GM21619 (cell line): ENCODE measurements at regions not wholly inside any gene's neighbourhood (a gene's known extent, or its start where the extent isn't known, plus 50 kb on each side); places are given as distances from the start of the nearest gene placed in this dataset.
"Not testable (repeated sequence)": the region's sequence is repeated elsewhere in the genome, so short reads cannot be mapped to it uniquely, and the experiment has no call there.

Source experiments
- ATAC-seq: cut with Tn5 transposase; IDR thresholded peaks from one replicate; pipeline ENCODE4 v1.9.1; 2021; ENCODE audit not compliant: unreplicated experiment

DNA sequence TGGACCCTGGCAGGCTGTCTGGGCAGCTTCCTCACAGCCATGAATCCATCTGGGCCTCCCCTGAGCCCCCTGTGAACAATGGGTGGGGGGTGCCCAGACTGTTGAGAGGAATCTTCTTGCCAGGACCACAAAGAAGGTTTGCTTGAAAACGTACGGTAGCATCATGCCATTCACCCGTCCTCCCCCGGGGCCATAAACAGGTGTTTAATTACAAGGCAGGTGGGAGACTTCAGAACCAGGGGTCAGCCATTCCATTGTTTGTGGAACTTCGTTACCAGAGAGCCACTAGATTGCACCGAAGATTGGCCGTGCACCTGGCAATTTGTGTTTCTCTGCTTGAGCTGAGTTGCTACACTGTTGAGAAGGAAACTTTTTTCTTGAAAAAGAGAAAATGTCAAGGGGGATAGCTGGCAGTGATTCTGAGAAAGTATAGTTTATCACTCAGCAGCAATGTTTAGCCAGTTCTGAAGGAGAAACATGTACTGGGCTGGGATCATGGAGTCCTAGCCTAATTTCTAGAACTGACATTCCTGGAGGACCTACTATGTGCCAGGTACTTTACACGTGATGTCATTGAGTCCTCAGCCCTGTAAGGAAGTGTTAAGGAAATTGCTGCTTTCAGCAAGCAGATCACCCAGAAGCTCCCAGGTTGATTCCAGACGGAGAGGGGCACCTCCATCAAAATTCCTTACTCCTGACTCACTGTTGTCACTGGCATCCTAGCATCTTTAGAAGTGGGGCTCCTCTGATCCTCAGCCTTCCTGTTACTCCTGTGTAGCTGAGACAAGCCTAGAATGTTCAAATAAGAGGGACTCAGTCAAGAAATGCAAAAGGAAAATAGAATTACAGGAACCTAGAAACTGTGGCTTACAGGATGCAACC is 103.8 kb upstream of the UBE2E1 start:
- ATAC-seq: no peak

DNA sequence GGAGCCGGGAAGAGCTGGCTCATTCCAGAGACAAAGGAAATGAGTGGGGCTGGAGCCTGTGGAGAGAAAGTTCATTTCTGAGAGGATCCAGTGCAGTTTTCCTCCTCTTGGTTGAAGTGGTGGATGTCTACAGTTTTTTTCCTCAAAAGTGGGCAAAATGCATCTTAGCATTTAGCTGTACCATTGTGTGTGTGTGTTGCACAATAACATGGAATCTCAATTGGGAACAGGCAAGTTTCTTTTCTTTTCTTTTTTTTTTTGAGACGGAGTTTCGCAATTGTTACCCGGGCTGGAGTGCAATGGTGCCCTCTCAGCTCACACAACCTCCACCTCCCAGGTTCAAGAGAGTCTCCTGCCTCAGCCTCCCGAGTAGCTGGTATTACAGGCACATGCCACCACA is 101.5 kb upstream of the UBE2E1 start:
- ATAC-seq: no peak

DNA sequence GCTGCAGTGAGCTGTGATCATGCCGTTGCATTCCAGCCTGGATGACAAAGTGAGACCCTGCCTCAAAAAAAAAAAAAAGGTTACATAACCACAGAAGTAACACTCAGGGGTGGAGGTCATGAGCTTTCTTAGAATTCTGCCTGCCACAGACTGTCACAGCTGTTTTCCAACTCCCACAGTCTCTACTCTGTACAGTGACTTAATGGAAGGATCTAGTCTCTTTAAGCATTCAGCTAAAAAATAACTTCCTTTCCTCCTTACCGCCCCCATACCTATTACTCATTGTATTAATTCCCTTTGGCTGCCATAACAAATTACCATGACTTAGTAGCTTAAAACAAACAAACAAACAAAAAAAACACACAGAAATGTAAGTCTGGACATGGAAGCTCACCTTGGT is 99.6 kb upstream of the UBE2E1 start:
- ATAC-seq: no peak

DNA sequence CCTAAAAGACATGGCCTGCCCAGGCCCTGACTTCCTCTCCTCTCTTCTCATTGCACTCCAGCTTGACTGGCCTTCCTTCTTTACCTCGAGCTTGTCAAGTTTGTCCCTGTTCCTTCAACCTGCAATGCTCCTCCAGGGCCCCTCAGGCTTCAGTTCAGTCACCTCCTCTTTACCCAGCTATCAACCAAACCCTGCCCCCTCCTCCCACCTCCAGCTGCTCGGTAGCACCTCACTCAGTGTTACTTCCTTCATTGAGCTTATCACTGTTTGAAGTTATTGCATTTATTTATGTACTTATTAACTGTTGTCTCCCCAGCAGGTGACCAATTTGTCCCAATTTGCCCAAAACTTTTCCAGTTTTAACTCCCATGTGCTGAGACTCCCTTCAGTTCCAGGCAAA is 95.8 kb upstream of the UBE2E1 start:
- no peak for ATAC-seq

DNA sequence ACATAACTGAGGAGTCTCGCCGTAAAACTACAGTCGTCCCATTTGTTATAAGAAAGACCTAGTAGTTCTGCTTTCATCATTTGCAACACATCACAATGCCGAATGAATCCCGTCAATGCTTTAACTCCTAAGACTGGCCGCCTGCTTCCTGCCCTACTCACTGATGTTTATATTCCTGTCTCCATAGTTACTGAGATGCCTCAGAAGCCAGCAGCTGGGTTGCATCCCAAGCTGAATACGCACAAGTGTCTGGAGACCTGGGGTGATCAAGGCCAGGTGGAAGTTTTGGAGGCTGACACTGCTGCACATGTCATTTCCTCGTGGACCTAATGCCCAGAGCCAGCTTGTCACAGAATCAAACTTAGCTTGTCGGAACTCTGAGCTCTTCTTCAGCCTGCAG is 95.2 kb upstream of the UBE2E1 start:
- no peak for ATAC-seq

DNA sequence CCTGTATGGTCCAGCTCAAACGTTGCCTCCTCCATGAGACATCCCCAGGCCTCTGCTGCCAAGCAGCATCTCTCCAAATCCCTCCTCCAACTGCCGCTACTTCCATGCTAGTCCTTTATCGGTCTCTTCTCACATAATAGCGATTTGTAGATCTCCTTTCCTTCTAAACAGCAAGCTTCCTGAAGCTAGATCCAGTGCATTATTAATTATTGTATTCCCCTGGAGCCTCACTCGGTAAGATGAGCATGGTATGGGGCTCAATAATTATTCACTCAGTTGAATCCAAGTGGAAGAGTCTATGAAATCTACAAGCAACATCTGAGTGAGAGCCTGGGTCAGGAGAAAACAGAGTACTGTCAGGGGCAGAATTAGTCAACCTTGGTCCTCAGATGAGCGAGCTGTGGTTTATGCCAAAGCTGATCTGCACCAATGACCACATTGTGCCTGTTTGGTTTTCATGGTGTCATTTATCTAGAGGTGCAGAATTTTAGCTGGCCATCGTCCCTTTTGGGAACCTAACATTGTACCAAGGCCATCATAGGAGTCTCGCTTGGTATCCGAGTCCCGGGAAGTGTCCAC is 93.8 kb upstream of the UBE2E1 start:
- ATAC-seq: peak; percentile 87

DNA sequence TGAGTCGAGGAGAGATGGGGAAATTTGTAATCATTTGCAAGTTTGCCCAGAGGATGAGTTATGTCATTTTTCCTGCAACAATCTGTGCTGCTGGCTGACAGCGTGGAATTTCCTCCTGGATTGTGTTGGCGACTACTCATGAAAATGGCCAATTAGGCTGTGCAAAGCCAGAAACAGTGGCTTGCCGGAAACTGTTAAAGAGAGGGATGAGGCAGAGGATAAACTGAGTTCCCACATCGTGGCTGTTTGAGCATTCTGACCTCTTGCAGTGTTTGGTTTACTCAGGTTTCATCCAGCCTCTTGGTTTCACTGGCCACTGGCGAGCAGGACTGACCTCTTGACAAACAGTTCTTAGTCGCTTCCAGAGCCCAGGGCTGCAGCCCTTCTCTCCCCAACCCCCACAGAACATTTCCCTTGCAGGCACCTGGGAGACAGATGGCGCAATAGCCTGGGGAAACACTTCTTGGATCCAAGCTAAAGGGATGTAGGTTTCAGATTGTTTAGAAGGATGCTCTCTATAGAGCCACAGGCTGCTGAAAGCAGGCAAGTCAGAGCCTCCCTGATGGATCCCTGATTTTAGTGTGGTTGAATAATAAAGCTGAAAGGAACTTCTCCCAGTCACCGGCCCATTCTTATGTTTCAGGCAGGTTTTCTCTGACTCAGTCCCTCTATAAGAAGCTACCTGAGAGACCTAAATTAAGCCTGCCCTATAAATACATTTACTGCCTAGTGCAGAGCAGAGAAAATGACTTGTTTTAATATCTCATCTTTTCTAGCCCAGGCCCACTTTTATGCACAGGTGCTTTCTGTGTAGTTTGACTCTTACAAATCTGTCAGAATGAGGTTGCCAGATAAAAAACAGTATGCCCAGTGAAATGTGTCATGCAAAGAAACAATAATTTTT is 92.8 kb upstream of the UBE2E1 start:
- no peak for ATAC-seq

DNA sequence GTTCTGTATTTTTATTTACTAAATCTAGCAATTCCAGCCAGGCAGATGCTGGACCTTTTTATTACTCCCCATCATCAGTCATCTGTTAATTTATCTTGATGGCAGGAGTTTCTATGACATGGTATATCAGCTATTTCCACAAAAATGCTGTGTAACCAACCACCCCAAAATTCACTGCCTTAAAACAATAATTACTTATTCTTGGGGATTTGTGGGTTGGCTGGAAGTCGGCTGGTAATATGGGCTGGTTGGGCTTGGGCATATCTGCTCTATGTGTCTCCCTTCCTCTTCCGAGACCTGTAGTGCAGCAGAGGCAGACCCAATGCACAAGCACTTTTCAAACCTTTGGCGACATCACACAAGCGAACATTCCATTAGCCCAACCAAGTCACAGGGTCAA is 92.1 kb upstream of the UBE2E1 start:
- no peak for ATAC-seq

DNA sequence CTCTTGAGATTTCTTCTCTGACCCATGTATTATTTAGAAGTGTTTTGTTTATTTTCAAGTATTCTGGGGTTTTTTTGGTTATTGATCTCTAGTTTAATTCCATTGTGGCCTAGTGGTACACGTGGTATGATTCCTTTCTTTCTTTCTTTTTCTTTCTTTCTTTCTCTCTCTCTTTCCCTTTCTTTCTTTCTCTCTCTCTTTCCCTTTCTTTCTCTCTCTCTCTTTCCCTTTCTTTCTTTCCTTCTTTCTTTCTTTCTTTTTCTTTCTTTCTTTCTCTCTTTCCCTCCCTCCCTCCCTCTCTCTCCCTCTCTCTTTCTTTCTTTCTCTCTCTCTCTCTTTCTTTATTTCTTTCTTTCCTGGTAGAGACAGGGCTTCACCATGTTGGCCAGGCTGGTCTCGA is 85.7 kb upstream of the UBE2E1 start:
- ATAC-seq: no peak

DNA sequence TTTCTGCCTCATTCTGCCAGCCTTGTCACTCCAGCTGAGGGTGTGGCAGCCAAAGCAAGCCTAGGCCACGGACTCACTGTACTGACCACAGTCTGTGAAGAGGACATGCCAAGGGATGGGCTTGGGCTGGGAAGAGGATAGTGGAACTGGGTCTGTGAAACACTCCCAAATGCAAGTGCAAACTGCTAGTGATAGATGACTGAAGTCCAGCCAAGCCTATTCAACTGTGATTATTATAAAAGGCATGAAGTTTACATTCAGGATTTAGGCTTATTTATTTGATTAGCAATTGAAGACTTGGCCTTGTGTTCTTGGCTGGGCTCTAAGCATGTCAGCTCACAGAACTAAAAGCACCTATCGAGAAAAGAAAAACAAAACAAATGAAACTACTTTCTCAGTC is 84.9 kb upstream of the UBE2E1 start:
- ATAC-seq: no peak

DNA sequence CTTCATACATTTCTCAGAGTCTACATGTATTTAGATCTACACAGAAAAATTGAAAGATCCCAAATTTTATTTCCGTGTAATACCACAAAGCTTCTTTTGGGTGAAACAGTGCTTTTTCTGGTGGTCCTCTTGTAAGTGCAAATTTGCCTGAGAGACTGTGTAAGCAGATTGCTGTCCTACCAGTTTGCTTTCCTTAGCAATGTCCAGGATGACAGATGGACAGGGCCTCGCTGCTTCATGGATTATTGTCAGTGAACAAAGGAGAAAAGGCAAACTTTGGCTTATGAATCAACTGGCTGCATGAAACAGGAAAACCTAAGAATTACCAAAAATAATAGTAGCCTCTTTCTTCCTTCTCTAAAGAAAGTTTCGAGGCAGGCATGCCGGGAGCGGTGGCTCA is 82.6 kb upstream of the UBE2E1 start:
- ATAC-seq: no peak

DNA sequence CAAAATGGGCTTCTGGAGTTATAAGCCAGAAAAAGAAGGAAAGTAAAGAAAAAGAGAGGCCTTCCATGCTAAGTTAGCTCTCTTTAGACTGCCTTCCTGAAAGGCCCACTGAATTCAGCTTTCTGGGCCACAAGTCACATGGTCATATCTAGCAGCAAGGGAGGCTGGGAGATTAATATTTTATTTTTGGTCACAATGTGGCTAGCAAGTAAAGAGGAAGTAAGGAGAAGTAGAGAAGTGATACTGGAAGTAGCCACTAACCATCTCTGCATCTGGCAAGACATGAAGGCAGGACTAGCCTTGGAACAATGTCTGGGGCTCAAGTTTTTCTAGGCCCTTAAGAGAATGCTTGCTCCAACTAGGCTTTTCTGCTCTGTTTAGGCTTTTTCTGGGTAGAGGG is 81.8 kb upstream of the UBE2E1 start:
- no peak for ATAC-seq

DNA sequence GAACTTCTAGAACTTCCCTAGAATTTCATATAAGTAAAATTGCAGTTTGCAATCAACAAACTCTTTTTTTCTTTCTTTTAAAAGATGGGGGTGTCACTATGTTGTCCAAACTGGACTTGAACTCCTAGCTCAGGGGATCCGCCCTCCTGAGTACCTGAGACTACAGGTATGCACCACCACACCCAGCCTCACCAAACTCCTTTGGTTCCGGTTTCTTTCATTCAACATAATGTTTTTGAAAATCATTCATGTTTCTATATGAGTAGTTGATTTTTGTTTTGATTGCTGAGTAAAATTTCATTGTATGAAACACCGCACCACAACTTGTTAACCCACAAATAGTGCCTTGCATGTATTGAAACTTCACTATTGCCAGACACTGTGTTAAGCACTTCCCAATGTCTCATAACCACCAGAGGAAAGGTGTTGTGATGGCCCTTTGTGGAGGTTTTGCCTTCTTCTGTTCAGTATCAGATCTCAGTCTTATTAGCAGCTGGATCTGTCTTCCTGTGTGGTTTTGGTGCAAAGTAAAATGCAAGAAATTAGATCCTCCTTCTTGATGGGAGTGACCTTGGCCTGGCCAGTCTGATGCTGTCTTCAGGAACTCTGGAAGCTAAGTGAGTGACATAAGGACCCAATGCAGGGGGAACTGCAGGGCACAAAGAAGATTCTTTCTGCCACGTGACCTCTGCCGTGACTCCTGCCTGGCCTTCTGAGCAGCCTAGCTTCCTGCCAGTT is 78.8 kb upstream of the UBE2E1 start:
- peak; percentile 75 for ATAC-seq

DNA sequence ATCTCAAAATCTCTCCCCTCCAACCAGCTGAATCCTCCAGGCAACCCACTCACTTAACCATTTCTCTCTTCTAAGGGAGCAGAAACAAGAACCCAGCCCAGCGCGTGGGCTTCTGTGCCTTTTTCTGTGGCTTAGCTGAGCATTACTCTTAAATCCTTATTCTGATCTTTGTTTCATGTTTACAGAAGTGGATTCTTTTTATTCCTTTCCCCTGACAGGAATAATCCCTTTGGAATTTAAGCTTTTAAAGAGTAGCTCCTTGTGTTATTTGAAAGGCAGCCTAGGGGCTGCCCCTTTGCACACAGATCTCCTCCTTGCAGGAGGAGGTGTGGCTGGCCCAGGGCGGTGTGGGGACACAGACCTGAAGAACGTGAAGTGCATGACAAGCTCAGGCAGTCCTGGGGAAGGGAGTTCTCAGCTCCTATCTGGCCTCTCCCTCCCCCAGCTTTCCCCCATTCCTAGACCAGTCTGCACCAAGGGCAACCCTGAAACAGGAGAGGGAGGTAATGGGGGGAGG is 77.1 kb upstream of the UBE2E1 start:
- no peak for ATAC-seq

DNA sequence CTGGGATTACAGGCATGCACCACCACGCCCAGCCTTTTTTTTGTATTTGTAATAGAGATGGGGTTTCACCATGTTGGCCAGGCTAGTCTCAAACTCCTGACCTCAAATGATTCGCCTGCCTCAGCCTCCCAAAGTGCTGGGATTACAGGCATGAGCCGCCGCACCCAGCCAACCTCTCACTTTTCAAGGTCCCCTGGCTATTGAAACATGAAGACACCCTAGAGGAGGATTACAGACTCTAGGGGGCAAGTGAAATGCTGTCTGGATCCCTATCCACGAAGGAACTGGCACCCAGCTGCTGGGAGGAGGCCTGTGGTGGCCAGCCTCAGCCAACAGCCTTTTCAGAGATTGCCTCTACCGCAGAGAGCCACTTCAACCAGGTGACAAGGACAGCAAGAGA is 76.4 kb upstream of the UBE2E1 start:
- ATAC-seq: not testable (repeated sequence)

DNA sequence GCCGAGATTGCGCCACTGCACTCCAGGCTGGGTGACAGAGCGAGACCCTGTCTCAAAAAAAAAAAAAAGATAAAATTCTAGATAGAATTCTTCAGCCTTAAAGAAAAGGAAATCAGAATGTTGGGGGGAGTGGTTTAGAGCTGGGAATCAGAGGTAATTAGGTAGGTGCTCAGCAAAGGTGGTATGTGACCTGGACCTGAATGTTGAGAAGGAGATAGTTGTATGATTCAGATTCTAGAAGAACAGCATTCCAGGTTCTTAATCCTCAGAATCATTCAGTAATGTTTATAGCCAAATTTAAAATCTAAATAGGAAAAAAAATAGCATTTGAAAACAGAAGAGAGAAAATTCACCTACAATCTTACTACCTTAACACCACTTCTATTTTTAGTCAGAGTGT is 71.3 kb upstream of the UBE2E1 start:
- no peak for ATAC-seq

DNA sequence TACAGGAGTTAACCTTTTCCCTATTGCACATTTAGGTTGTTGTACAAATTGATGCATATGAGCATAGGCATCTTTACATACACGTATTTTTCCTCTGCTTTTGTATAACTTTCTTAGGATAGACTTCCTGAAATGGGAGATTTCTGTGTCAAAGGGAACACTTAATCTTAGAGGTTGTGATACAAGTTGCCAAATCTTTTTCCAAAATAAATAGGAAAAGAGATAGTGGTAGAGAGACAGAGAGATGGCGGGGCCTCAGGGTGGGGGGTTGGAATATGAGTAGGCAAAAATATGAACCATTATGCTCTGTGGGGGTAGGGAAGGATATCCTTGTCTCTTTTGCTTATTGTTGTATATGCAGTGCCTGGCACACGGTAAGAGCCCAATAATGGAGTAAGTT is 70.7 kb upstream of the UBE2E1 start:
- ATAC-seq: no peak

DNA sequence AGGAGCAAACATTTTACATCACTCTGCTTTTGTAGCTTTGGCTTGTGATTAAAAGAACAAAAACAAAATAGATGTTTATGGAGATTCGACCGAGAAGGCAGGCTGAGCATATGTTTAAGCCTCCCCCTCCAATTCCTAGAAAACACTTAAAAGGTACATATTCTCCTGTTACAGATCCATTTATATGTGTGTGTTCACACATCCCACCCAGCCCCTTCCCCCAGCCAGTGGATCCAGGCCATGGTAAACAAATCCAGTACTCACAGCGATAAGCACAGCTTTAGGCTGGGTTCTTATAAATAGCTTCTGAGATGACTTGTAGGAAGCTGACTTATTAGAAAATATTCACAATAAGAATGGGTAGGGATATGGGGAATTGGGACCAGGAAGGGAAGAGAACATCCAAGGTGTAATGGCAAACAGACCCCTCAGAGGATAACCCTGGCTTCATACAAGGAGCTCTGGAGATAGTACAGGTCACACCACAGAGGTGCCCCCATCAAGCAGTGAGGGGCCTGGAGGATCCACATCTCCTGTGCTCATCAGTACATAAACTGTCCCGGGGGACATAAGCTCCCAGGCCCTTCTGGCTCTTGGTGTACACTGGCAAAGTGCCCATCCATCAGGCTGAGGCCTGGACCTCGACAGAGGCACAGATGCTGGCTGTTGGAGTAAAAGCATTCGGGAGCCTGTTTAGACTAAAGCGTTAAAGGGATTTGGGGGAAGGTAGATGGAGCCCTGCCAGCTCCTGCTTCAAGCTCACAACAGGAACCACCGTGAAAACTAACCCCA is 70.0 kb upstream of the UBE2E1 start:
- no peak for ATAC-seq

DNA sequence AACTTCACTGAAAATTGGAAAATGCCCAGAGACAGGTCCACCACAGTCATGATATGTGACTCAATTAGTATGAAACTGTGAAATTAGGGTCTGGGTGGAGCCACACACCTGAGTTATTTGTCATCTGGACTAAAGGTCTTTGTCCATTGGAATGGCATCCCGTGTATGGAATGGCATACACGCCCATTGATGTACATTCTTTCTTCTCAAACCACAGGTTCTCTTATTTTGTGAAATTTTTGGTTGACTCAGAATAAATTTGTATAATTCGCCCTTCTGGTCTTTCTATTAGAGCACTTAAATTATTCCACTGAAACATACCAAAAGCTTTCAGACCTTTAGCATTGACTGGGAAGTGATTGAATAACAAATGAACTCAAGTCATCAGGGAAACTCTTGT is 66.8 kb upstream of the UBE2E1 start:
- no peak for ATAC-seq

DNA sequence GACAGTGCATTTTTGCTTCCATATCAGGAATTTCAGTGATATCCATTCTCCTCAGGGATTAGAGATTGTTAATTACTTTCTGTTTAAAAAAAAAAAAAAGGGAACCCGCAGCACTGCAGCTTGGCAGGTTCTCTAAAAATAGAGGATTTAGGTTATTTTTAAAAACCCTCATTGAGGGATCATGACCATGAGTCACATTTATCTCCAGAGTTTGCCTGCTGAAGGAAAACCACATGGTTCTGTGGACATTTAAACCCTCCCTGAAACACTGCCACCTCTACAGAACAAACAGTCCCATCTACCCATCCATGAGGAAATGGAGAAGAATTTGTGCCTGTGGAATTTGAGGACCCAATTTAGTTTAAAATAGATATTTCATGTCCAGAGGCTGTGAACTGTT is 66.2 kb upstream of the UBE2E1 start:
- no peak for ATAC-seq
